ENCODE measurements at regions not wholly inside any gene's neighbourhood (a gene's known extent, or its start where the extent isn't known, plus 50 kb on each side); places are given as distances from the start of the nearest gene placed in this dataset.

GRCh38 chr17:17416007-17416399 lies 60.8 kb upstream of the MED9 start:
- Histone ChIP-seq H3K4me3 (ENCODE audit: low read depth in 1 of 3, low read length in 3 of 3) (no peak overlapping the region), H3K36me3 (ENCODE audit: control insufficient read depth in 4 of 4, insufficient read depth in 3 of 4, low read depth in 1 of 4, low read length in 3 of 4) (no peaks in the 10 kb centered on the region), H3K4me1 (ENCODE audit: control insufficient read depth in 4 of 4, insufficient read depth in 4 of 4, low read length in 3 of 4) (peaks cover 0 to 6% (median 3%) of the 10 kb centered on the region in 4 donors), H3K9ac (ENCODE audit: low read depth in 1 of 2, low read length in 2 of 2) (peak overlapping the region in 1 of 2 donors; percentile 85), H3K27ac (ENCODE audit: low read depth in 1 of 2, low read length in 2 of 2) (peak overlapping the region; percentile 55 to 72), H3K27me3 (ENCODE audit: control insufficient read depth in 4 of 4, insufficient read depth in 4 of 4, low read length in 3 of 4) (no peaks in the 10 kb centered on the region), H3K9me3 (ENCODE audit: control insufficient read depth in 4 of 4, low read length in 3 of 4) (no peaks in the 10 kb centered on the region)
- DNase-seq (ENCODE audit: low spot score) = no peak
- TF ChIP-seq ZBTB33 (IDR thresholded peaks at IDR 0.05) (peak; percentile 15), ATF3 (IDR thresholded peaks at IDR 0.05) (no peak), RAD21 (IDR thresholded peaks at IDR 0.05) (no peak), SP1 (IDR thresholded peaks at IDR 0.05) (no peak), EGR1 (IDR thresholded peaks at IDR 0.05; ENCODE audit: low read depth in 2 of 2) (no peak), TAF1 (conservative IDR thresholded peaks at IDR 0.05) (no peak), GABPA (IDR thresholded peaks at IDR 0.05 in 1 of 2, conservative IDR thresholded peaks at IDR 0.05 in 1 of 2) (no peak), REST (IDR thresholded peaks at IDR 0.05) (no peak), NR2F2 (IDR thresholded peaks at IDR 0.05) (no peak), YY1 (IDR thresholded peaks at IDR 0.05) (peak; percentile 90), HNF4G (IDR thresholded peaks at IDR 0.05) (no peak), FOXA2 (IDR thresholded peaks at IDR 0.05) (no peak), FOXA1 (IDR thresholded peaks at IDR 0.05) (no peak), MAX (IDR thresholded peaks at IDR 0.05) (no peak)
- WGBS = 95% methylated on average over 2 of the region's 2 CpGs

GRCh38 chr17:17416400-17417360 lies 60.1 kb upstream of the MED9 start:
- peaks cover 0 to 6% (median 3%) of the 10 kb centered on the region in 4 donors for H3K4me1 ChIP-seq (ENCODE audit: control insufficient read depth in 4 of 4, insufficient read depth in 4 of 4, low read length in 3 of 4)
- WGBS = 76% methylated on average over 16 of the region's 16 CpGs
- peak; percentile 53 for DNase-seq (ENCODE audit: low spot score)
- no peaks in the 10 kb centered on the region for H3K27me3 ChIP-seq (ENCODE audit: control insufficient read depth in 4 of 4, insufficient read depth in 4 of 4, low read length in 3 of 4)
- peak overlapping the region; percentile 55 to 72 for H3K27ac ChIP-seq (ENCODE audit: low read depth in 1 of 2, low read length in 2 of 2)
- H3K9ac ChIP-seq (ENCODE audit: low read depth in 1 of 2, low read length in 2 of 2) = peak overlapping the region in 1 of 2 donors; percentile 85
- H3K4me3 ChIP-seq (ENCODE audit: low read depth in 1 of 3, low read length in 3 of 3) = no peak overlapping the region
- H3K9me3 ChIP-seq (ENCODE audit: control insufficient read depth in 4 of 4, low read length in 3 of 4) = no peaks in the 10 kb centered on the region
- no peaks in the 10 kb centered on the region for H3K36me3 ChIP-seq (ENCODE audit: control insufficient read depth in 4 of 4, insufficient read depth in 3 of 4, low read depth in 1 of 4, low read length in 3 of 4)
- no peak for TF ChIP-seq EGR1 (IDR thresholded peaks at IDR 0.05; ENCODE audit: low read depth in 2 of 2)
- TF ChIP-seq HNF4A (conservative IDR thresholded peaks at IDR 0.05) = peak; percentile 17 to 26
- TF ChIP-seq SP1 (IDR thresholded peaks at IDR 0.05) = peak; percentile 58
- TF ChIP-seq GABPA (IDR thresholded peaks at IDR 0.05 in 1 of 2, conservative IDR thresholded peaks at IDR 0.05 in 1 of 2) = no peak
- TF ChIP-seq FOXA2 (IDR thresholded peaks at IDR 0.05) = no peak
- TF ChIP-seq RAD21 (IDR thresholded peaks at IDR 0.05) = peak; percentile 30 to 41
- no peak for TF ChIP-seq ZBTB33 (IDR thresholded peaks at IDR 0.05)
- no peak for TF ChIP-seq ATF3 (IDR thresholded peaks at IDR 0.05)
- peak; percentile 2 for TF ChIP-seq YY1 (IDR thresholded peaks at IDR 0.05)
- peak; percentile 15 for TF ChIP-seq FOXA1 (IDR thresholded peaks at IDR 0.05)
- no peak for TF ChIP-seq REST (IDR thresholded peaks at IDR 0.05)
- no peak for TF ChIP-seq NR2F2 (IDR thresholded peaks at IDR 0.05)
